ENCODE measurements at regions not wholly inside any gene's neighbourhood (a gene's known extent, or its start where the extent isn't known, plus 50 kb on each side); places are given as distances from the start of the nearest gene placed in this dataset.

DNA sequence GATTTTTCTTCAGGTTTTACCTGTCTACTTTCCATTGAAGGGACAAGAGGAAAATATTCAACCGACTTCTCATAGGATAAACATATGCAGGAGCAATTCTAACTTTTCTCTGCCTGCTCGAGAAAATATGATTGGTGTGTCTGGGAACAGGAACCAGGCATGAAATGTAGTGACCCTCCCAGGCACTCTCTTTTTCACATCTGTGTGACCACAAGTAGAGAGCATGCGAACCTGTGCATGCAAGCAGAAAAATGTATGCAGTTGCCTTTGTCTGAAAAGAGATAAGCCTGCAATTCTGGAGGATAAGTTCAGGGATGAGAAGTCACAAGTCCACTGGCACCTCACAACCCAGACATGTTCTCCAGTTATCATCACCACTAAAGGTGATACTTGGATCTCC, 583.5 kb upstream of the FAT3 start:
- DNase-seq (ENCODE audit: low read depth, low spot score), result no peak
- Histone ChIP-seq H3K4me3 (replicated peaks in 1 of 3; ENCODE audit: insufficient read depth in 1 of 3, low read depth in 1 of 3, low read length in 3 of 3) (no peak overlapping the region), H3K9me1 (replicated peaks; ENCODE audit: control insufficient read depth, extremely low read depth, insufficient read depth, low read length) (no peaks in the 10 kb centered on the region), H2AFZ (ENCODE audit: low read depth, low read length) (no peak overlapping the region), H3K36me3 (ENCODE audit: control insufficient read depth in 2 of 2, extremely low read depth in 1 of 2, insufficient read depth in 2 of 2, low read length in 2 of 2) (no peaks in the 10 kb centered on the region), H3K4me1 (ENCODE audit: control insufficient read depth, extremely low read depth, insufficient read depth, low read length) (no peaks in the 10 kb centered on the region), H3K27ac (ENCODE audit: insufficient read depth, low read depth, low read length) (no peak overlapping the region), H3K79me2 (ENCODE audit: control insufficient read depth, insufficient read depth, low read length) (no peaks in the 10 kb centered on the region), H3K9me3 (replicated peaks; ENCODE audit: control insufficient read depth, insufficient read depth, low read length) (peaks cover 2% of the 10 kb centered on the region), H3K9ac (replicated peaks; ENCODE audit: extremely low read depth, insufficient read depth, low read length) (no peak overlapping the region), H3K27me3 (ENCODE audit: control insufficient read depth in 2 of 2, insufficient read depth in 2 of 2, low read length in 2 of 2) (no peaks in the 10 kb centered on the region), H4K20me1 (replicated peaks; ENCODE audit: control insufficient read depth, extremely low read depth, insufficient read depth, low read length) (no peaks in the 10 kb centered on the region), H3K4me2 (ENCODE audit: insufficient read depth, low read length) (no peak overlapping the region)
- POLR2A ChIA-PET, result no interaction called here
- CTCF ChIA-PET, result no interaction called here
- BruUV-seq (replicated peaks), result no TSS peak
- dilution Hi-C loops (cut with MboI; ENCODE audit: extremely low pct_ligation_motif_present, low sequenced_read_pairs), result no loop called here
- intact Hi-C loops (cut with micrococcal nuclease), result no loop called here
- FAIRE-seq, result no peak
- no peak for TF ChIP-seq JUN (IDR thresholded peaks at IDR 0.05; ENCODE audit: borderline replicate concordance, insufficient read depth, insufficient read length, low read depth)
- TF ChIP-seq, protein P1, sequence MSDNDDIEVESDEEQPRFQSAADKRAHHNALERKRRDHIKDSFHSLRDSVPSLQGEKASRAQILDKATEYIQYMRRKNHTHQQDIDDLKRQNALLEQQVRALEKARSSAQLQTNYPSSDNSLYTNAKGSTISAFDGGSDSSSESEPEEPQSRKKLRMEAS (IDR thresholded peaks at IDR 0.05; ENCODE audit: insufficient read depth, insufficient read length), result no peak
- no peak for TF ChIP-seq EZH2 (IDR thresholded peaks at IDR 0.05; ENCODE audit: borderline replicate concordance, low read depth, low read length, severe bottlenecking)
- no peak for TF ChIP-seq POLR2A (IDR thresholded peaks at IDR 0.05; ENCODE audit: low read depth, low read length)
- no peak for TF ChIP-seq MYC (IDR thresholded peaks at IDR 0.05; ENCODE audit: low read depth, low read length)
- TF ChIP-seq, protein P2, sequence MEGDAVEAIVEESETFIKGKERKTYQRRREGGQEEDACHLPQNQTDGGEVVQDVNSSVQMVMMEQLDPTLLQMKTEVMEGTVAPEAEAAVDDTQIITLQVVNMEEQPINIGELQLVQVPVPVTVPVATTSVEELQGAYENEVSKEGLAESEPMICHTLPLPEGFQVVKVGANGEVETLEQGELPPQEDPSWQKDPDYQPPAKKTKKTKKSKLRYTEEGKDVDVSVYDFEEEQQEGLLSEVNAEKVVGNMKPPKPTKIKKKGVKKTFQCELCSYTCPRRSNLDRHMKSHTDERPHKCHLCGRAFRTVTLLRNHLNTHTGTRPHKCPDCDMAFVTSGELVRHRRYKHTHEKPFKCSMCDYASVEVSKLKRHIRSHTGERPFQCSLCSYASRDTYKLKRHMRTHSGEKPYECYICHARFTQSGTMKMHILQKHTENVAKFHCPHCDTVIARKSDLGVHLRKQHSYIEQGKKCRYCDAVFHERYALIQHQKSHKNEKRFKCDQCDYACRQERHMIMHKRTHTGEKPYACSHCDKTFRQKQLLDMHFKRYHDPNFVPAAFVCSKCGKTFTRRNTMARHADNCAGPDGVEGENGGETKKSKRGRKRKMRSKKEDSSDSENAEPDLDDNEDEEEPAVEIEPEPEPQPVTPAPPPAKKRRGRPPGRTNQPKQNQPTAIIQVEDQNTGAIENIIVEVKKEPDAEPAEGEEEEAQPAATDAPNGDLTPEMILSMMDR (IDR thresholded peaks at IDR 0.05; ENCODE audit: extremely low read depth in 1 of 2, insufficient read depth in 1 of 2, low read depth in 1 of 2, low read length in 2 of 2), result no peak
- no peak for TF ChIP-seq GATA2 (IDR thresholded peaks at IDR 0.05; ENCODE audit: insufficient read depth, insufficient read length, low read depth, low read length)
- TF ChIP-seq POLR2AphosphoS5 (IDR thresholded peaks at IDR 0.05; ENCODE audit: insufficient read depth, low read depth, low read length), result no peak
- no peak for TF ChIP-seq FOS (IDR thresholded peaks at IDR 0.05; ENCODE audit: borderline replicate concordance, insufficient read depth, low read length)

Data from endothelial cell of umbilical vein (primary cell).